Activated CD8-positive, alpha-beta T cell treated with anti-CD3 and anti-CD28 coated beads for 36 hours (primary cell): ENCODE measurements at regions not wholly inside any gene's neighbourhood (a gene's known extent, or its start where the extent isn't known, plus 50 kb on each side); places are given as distances from the start of the nearest gene placed in this dataset.

Source experiments
- ATAC-seq: fragments of 200-7000 bp; cut with Tn5 transposase; one replicate; pipeline ENCODE4 v1.10.0; 2021; ENCODE audit warnings: mild to moderate bottlenecking, moderate library complexity
- CTCF ChIA-PET: fragments of 350-600 bp; sonication (Branson Sonifier 250); formaldehyde crosslinking; loops from one replicate; lab custom pipeline; 2021; ENCODE audit warnings: antibody characterized with exemption; lab: Charles Lee
- POLR2A ChIA-PET: fragments of 350-600 bp; sonication (Branson Sonifier 250); formaldehyde crosslinking; loops from one replicate; lab custom pipeline; 2021; ENCODE audit warnings: antibody characterized with exemption; lab: Charles Lee
- DNase-seq: peaks from one replicate; pipeline ENCODE4 v3.0.0-alpha.2; 2020
- H3K27ac Mint-ChIP-seq: one replicate; pipeline ENCODE4 v1.8.0; 2021; ENCODE audit warnings: mild to moderate bottlenecking, mixed read lengths
- H3K27me3 Mint-ChIP-seq: one replicate; pipeline ENCODE4 v1.8.0; 2021; ENCODE audit warnings: mixed read lengths
- H3K36me3 Mint-ChIP-seq: one replicate; pipeline ENCODE4 v1.8.0; 2021; ENCODE audit warnings: low read depth, mixed read lengths
- H3K4me1 Mint-ChIP-seq: one replicate; pipeline ENCODE4 v1.8.0; 2021; ENCODE audit warnings: low read depth, mixed read lengths
- H3K4me3 Mint-ChIP-seq: one replicate; pipeline ENCODE4 v1.8.0; 2021; ENCODE audit warnings: mild to moderate bottlenecking, moderate library complexity, mixed read lengths
- H3K9me3 Mint-ChIP-seq: one replicate; pipeline ENCODE4 v1.8.0; 2021; ENCODE audit warnings: mixed read lengths
- intact Hi-C: fragments of 100-400 bp; cut with micrococcal nuclease; formaldehyde crosslinking; loops from one replicate; pipeline ENCODE4 v1.10.0; 2022
- TF ChIP-seq, protein P1 (sequence below): fragments of 200-600 bp; IDR thresholded peaks from one replicate; pipeline ENCODE4 v1.8.0; 2022; ENCODE audit warnings: antibody characterized with exemption, mild to moderate bottlenecking

GRCh38 chr16:86806181-86806837 is 228.0 kb downstream of the FOXL1 start:
- H3K4me1 Mint-ChIP-seq: no peaks in the 10 kb centered on the region
- peaks cover 4% of the 10 kb centered on the region for H3K27me3 Mint-ChIP-seq
- H3K4me3 Mint-ChIP-seq: no peak overlapping the region
- ATAC-seq (no peak), DNase-seq (no peak)
- intact Hi-C loops: no loop called here
- TF ChIP-seq, protein P1, sequence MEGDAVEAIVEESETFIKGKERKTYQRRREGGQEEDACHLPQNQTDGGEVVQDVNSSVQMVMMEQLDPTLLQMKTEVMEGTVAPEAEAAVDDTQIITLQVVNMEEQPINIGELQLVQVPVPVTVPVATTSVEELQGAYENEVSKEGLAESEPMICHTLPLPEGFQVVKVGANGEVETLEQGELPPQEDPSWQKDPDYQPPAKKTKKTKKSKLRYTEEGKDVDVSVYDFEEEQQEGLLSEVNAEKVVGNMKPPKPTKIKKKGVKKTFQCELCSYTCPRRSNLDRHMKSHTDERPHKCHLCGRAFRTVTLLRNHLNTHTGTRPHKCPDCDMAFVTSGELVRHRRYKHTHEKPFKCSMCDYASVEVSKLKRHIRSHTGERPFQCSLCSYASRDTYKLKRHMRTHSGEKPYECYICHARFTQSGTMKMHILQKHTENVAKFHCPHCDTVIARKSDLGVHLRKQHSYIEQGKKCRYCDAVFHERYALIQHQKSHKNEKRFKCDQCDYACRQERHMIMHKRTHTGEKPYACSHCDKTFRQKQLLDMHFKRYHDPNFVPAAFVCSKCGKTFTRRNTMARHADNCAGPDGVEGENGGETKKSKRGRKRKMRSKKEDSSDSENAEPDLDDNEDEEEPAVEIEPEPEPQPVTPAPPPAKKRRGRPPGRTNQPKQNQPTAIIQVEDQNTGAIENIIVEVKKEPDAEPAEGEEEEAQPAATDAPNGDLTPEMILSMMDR: no peak
- POLR2A ChIA-PET: no interaction called here
- no peak overlapping the region for H3K27ac Mint-ChIP-seq
- no peaks in the 10 kb centered on the region for H3K36me3 Mint-ChIP-seq
- CTCF ChIA-PET: no interaction called here
- no peaks in the 10 kb centered on the region for H3K9me3 Mint-ChIP-seq

DNA sequence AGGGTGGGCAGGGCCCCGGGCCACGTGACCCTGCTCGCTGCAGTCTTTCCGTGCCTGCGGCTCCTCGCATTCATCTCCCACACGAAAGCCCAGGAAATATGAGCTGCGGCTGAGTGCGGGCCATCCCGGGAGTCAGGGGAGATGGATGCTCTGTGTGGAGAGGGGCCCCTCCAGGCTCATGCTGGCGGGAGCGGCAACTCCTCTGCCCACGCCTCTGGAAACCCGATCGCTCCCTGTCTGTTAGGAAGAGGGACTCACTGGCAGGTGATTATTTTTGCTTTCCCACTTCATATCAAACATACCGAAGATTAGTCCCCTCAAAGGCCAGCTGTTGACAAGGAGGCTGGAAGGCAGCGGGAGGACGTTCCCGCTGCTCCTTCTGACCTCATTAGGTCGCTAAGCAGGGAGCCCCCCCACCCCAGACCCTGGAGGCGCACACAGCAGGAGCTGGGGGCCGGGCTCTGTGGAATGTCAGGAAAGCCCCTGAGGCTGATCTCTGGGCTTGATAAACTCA is 228.5 kb downstream of the FOXL1 start:
- ATAC-seq: no peak
- H3K4me3 Mint-ChIP-seq: no peak overlapping the region
- POLR2A ChIA-PET: no interaction called here

GRCh38 chr16:86808863-86809444 is 230.6 kb downstream of the FOXL1 start:
- CTCF ChIA-PET: no interaction called here
- ATAC-seq (no peak), DNase-seq (no peak)
- H3K4me1 Mint-ChIP-seq: no peaks in the 10 kb centered on the region
- POLR2A ChIA-PET: no interaction called here
- TF ChIP-seq, protein P1: no peak
- peaks cover 4% of the 10 kb centered on the region for H3K27me3 Mint-ChIP-seq
- no peak overlapping the region for H3K4me3 Mint-ChIP-seq
- intact Hi-C loops: no loop called here
- no peaks in the 10 kb centered on the region for H3K9me3 Mint-ChIP-seq
- H3K27ac Mint-ChIP-seq: no peak overlapping the region
- H3K36me3 Mint-ChIP-seq: no peaks in the 10 kb centered on the region

More for the DNA sequence above, 228.5 kb downstream of the FOXL1 start:
- CTCF ChIA-PET: no interaction called here
- intact Hi-C loops: no loop called here
- Mint-ChIP-seq H3K9me3 (no peaks in the 10 kb centered on the region), H3K27ac (no peak overlapping the region), H3K36me3 (no peaks in the 10 kb centered on the region), H3K27me3 (peaks cover 4% of the 10 kb centered on the region), H3K4me1 (no peaks in the 10 kb centered on the region)
- DNase-seq: no peak
- TF ChIP-seq, protein P1: no peak

- H3K36me3 Mint-ChIP-seq: no peaks in the 10 kb centered on the region
- intact Hi-C loops: no loop called here
- no peaks in the 10 kb centered on the region for H3K4me1 Mint-ChIP-seq
- ATAC-seq (no peak), DNase-seq (no peak)
- H3K9me3 Mint-ChIP-seq: no peaks in the 10 kb centered on the region
- H3K4me3 Mint-ChIP-seq: no peak overlapping the region
- CTCF ChIA-PET: no interaction called here
- H3K27ac Mint-ChIP-seq: no peak overlapping the region
- peaks cover 1% of the 10 kb centered on the region for H3K27me3 Mint-ChIP-seq
- TF ChIP-seq, protein P1: no peak
- POLR2A ChIA-PET: no interaction called here
These were observed 231.2 kb downstream of the FOXL1 start for GRCh38 chr16:86809458-86809955.

- ATAC-seq: no peak
- H3K4me3 Mint-ChIP-seq: no peak overlapping the region
- no peaks in the 10 kb centered on the region for H3K4me1 Mint-ChIP-seq
- no peak for DNase-seq
- ChIA-PET CTCF (no interaction called here), POLR2A (no interaction called here)
- peaks cover 1% of the 10 kb centered on the region for H3K27me3 Mint-ChIP-seq
- intact Hi-C loops: no loop called here
- TF ChIP-seq, protein P1: no peak
- H3K27ac Mint-ChIP-seq: no peak overlapping the region
- no peaks in the 10 kb centered on the region for H3K9me3 Mint-ChIP-seq
- no peaks in the 10 kb centered on the region for H3K36me3 Mint-ChIP-seq
These were observed 231.7 kb downstream of the FOXL1 start for GRCh38 chr16:86810062-86810461.
